Effector CD8-positive, alpha-beta T cell (primary cell): ENCODE measurements at regions not wholly inside any gene's neighbourhood (a gene's known extent, or its start where the extent isn't known, plus 50 kb on each side); places are given as distances from the start of the nearest gene placed in this dataset.

ENCODE experiments used
- DNase-seq: peaks from one replicate; lab custom pipeline; 2025; lab: John Stamatoyannopoulos, UW

GRCh38 chr10:3238115-3238871 is 65.7 kb upstream of the PITRM1 start:
- DNase-seq = no peak

- DNase-seq = no peak
These were observed 64.9 kb upstream of the PITRM1 start for GRCh38 chr10:3237530-3237929.

GRCh38 chr10:3236644-3237404 is 64.2 kb upstream of the PITRM1 start:
- no peak for DNase-seq

- DNase-seq = no peak
These were observed 63.5 kb upstream of the PITRM1 start for GRCh38 chr10:3235996-3236510.

GRCh38 chr10:3235395-3235794 is 62.8 kb upstream of the PITRM1 start:
- no peak for DNase-seq

- no peak for DNase-seq
These were observed 61.0 kb upstream of the PITRM1 start for GRCh38 chr10:3233486-3233990.

- DNase-seq = no peak
These were observed 59.6 kb upstream of the PITRM1 start for GRCh38 chr10:3231951-3232730.

GRCh38 chr10:3229815-3230214 is 57.2 kb upstream of the PITRM1 start:
- DNase-seq = no peak

GRCh38 chr10:3228629-3228945 is 56.0 kb upstream of the PITRM1 start:
- DNase-seq = no peak

GRCh38 chr10:3226960-3227744 is 54.6 kb upstream of the PITRM1 start:
- no peak for DNase-seq

- no peak for DNase-seq
These were observed 53.0 kb upstream of the PITRM1 start for GRCh38 chr10:3225561-3225960.

GRCh38 chr10:3224241-3224640 is 51.7 kb upstream of the PITRM1 start:
- no peak for DNase-seq

- DNase-seq = no peak
These were observed 50.0 kb upstream of the PITRM1 start for GRCh38 chr10:3222626-3223025.
